ENCODE measurements at regions not wholly inside any gene's neighbourhood (a gene's known extent, or its start where the extent isn't known, plus 50 kb on each side); places are given as distances from the start of the nearest gene placed in this dataset.

DNA sequence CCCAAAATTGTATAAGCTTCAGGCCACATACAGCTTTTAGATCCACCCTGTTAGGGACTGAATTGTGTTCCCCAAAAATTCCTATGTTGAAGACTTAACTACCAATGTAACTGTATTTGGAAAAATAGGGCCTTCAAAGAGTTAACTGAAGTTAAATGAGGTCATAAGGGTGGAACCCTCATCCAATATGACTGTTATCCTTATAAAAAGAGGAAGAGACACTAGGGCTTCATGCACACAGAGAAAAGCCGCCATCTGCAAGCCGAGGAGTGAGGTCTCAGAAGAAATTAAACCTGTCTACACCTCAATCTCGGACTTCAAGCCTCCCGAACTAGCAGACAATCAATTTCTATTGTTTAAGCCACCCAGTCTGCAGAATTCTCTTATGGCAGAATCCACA, 317.9 kb upstream of the NFE2L3 start:
- Mint-ChIP-seq H3K4me1 (ENCODE audit: unreplicated experiment) (peaks cover 63% of the 10 kb centered on the region), H3K27ac (ENCODE audit: unreplicated experiment) (peak overlapping the region; percentile 90)
- TF ChIP-seq CTCF (IDR thresholded peaks at IDR 0.05), result no peak

DNA sequence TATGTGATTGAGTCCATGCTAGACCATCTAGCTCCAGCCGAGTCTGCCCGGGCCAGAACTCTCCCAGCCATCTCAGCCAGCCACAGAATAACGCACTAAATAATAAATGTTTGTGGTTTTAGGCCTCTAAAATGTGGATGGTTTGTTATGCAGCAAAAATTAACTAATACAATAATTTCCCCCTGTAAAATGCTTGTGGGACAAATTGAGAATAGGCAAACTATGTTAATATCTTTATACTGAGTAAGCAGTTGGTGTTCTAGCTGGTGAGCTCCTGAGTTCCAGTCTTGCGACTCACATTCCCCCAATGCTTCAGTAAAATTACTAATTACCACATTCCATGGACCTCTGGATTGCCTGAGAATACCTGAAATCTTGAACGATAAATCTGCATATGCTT, 316.8 kb upstream of the NFE2L3 start:
- Mint-ChIP-seq H3K27me3 (ENCODE audit: unreplicated experiment) (no peaks in the 10 kb centered on the region), H3K36me3 (ENCODE audit: unreplicated experiment) (peaks cover 10% of the 10 kb centered on the region), H3K4me1 (ENCODE audit: unreplicated experiment) (peaks cover 60% of the 10 kb centered on the region)

More for the DNA sequence above, 317.9 kb upstream of the NFE2L3 start:
- Mint-ChIP-seq H3K4me3 (ENCODE audit: unreplicated experiment) (no peak overlapping the region), H3K27me3 (ENCODE audit: unreplicated experiment) (no peaks in the 10 kb centered on the region), H3K9me3 (ENCODE audit: unreplicated experiment) (peaks cover under 1% of the 10 kb centered on the region), H3K36me3 (ENCODE audit: unreplicated experiment) (peaks cover 7% of the 10 kb centered on the region)
- DNase-seq (ENCODE audit: extremely low spot score, unreplicated experiment), result no peak

DNA sequence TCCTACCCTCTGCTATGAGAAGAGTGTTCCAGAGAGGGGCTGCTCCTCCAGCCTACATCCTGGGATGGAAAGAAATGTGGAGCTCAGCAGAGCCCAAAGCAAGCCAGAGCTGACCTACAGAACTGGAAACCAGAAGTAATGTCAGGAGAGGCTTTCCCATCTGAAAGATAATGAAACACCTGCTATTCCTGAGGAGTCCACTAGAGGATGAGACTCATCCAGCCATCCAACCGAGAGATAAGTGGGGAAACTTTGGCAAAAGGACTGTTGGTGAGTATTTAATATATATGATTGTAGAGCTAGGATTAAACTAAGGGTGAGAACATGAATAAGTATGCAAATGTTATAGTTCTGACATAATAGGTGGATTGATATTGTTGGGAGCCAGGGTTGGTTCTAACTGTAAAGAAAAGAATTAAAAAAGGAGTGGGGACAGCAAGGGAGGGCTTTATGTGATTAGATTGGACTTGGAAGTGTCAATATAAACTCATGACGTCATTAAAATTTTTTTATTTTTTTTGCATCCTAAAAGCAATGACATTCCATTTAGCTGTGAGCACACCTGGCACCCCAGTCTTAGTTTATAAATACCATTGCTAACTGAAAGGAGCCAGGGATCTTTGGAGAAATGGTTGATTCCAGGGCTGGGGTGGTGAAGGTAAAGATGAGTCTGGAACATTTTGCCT, 312.8 kb upstream of the NFE2L3 start:
- Mint-ChIP-seq H3K4me3 (ENCODE audit: unreplicated experiment) (no peak overlapping the region), H3K36me3 (ENCODE audit: unreplicated experiment) (peaks cover 14% of the 10 kb centered on the region), H3K27ac (ENCODE audit: unreplicated experiment) (peak overlapping the region; percentile 57), H3K4me1 (ENCODE audit: unreplicated experiment) (peaks cover 42% of the 10 kb centered on the region), H3K9me3 (ENCODE audit: unreplicated experiment) (peaks cover 5% of the 10 kb centered on the region), H3K27me3 (ENCODE audit: unreplicated experiment) (no peaks in the 10 kb centered on the region)
- DNase-seq (ENCODE audit: extremely low spot score, unreplicated experiment), result no peak
- peak; percentile 22 for TF ChIP-seq CTCF (IDR thresholded peaks at IDR 0.05)

More for the DNA sequence above, 316.8 kb upstream of the NFE2L3 start:
- no peak for DNase-seq (ENCODE audit: extremely low spot score, unreplicated experiment)
- TF ChIP-seq CTCF (IDR thresholded peaks at IDR 0.05), result no peak
- Mint-ChIP-seq H3K27ac (ENCODE audit: unreplicated experiment) (peak overlapping the region; percentile 90), H3K9me3 (ENCODE audit: unreplicated experiment) (peaks cover 5% of the 10 kb centered on the region), H3K4me3 (ENCODE audit: unreplicated experiment) (no peak overlapping the region)

DNA sequence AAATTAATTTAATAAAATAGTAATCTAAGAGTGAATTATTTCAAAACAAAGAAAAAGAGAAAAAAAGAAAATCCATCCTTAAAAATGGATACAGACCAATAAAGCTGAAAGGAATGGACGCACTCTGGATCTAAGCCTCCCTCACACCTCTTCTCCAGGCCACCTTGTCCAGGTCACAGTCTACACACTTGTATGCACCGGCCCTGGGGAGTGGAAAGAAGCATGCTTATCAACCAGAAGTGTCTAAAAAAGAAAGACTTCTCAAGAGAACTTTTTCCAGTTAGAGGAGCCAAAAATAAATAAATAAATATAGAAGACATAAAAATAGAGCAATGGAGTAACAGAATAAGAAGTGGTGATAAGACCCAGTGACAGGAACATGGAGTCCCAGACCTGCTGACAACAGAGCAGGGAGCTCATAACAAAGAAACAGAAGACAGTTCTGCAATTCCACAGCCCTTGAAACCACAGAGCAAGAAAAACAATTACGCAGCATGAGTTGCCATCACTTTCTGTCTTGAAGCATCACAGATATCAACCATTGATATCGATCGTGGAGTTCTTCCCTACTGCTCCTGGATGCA, 311.7 kb upstream of the NFE2L3 start:
- Mint-ChIP-seq H3K36me3 (ENCODE audit: unreplicated experiment) (peaks cover 14% of the 10 kb centered on the region), H3K4me3 (ENCODE audit: unreplicated experiment) (no peak overlapping the region), H3K4me1 (ENCODE audit: unreplicated experiment) (peaks cover 43% of the 10 kb centered on the region), H3K27ac (ENCODE audit: unreplicated experiment) (no peak overlapping the region), H3K27me3 (ENCODE audit: unreplicated experiment) (no peaks in the 10 kb centered on the region), H3K9me3 (ENCODE audit: unreplicated experiment) (peaks cover 5% of the 10 kb centered on the region)
- no peak for TF ChIP-seq CTCF (IDR thresholded peaks at IDR 0.05)
- DNase-seq (ENCODE audit: extremely low spot score, unreplicated experiment), result no peak

DNA sequence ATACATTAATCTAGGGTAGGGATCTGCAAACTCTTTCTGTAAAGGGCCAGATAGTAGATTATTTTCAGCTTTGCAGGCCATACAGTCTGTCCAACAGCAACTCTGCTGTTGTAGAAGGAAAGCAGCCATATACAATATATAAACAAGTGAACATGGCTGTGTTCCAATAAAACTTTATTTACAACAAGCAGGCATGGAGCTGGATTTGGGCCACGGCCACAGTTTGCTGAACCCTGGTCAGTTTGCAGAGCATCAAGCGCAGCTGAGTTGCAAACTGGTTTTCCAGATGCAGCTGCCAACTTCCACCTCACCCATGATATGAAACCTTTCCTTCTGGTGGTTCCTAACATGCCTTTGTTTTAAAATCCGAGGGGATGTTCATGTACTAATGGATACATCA, 310.4 kb upstream of the NFE2L3 start:
- H3K36me3 Mint-ChIP-seq (ENCODE audit: unreplicated experiment), result peaks cover 14% of the 10 kb centered on the region
- TF ChIP-seq CTCF (IDR thresholded peaks at IDR 0.05), result no peak
- H3K9me3 Mint-ChIP-seq (ENCODE audit: unreplicated experiment), result peaks cover 5% of the 10 kb centered on the region
- DNase-seq (ENCODE audit: extremely low spot score, unreplicated experiment), result no peak
- H3K27me3 Mint-ChIP-seq (ENCODE audit: unreplicated experiment), result no peaks in the 10 kb centered on the region
- H3K27ac Mint-ChIP-seq (ENCODE audit: unreplicated experiment), result peak overlapping the region; percentile 90
- H3K4me3 Mint-ChIP-seq (ENCODE audit: unreplicated experiment), result no peak overlapping the region
- H3K4me1 Mint-ChIP-seq (ENCODE audit: unreplicated experiment), result peaks cover 50% of the 10 kb centered on the region
